ENCODE measurements at regions not wholly inside any gene's neighbourhood (a gene's known extent, or its start where the extent isn't known, plus 50 kb on each side); places are given as distances from the start of the nearest gene placed in this dataset.
A peak's percentile ranks its signal among the peaks of the same experiment; 100 is the strongest.
"Not testable (repeated sequence)": the region's sequence is repeated elsewhere in the genome, so short reads cannot be mapped to it uniquely, and the experiment has no call there.

DNA sequence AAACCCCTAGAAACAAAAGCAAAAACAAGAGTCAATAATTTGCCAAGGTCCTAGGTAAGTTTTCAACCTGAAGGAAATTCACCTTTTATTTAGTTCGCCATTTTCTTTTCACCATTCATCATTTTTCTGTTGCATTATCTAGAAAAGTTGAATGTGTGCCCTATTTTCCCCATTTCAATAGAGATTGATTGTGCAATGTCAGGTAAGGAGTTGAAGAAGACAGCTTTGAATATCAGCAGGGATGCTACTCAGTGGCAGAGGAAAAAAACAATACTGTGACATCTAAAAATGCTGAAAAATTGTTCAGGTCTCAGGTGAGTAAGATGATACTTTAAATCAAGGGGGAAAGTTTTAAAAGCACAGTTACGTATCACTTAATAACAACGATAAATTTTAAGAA lies 813.7 kb downstream of the DTWD2 start:
- no peak for DNase-seq (ENCODE audit: low spot score)

DNA sequence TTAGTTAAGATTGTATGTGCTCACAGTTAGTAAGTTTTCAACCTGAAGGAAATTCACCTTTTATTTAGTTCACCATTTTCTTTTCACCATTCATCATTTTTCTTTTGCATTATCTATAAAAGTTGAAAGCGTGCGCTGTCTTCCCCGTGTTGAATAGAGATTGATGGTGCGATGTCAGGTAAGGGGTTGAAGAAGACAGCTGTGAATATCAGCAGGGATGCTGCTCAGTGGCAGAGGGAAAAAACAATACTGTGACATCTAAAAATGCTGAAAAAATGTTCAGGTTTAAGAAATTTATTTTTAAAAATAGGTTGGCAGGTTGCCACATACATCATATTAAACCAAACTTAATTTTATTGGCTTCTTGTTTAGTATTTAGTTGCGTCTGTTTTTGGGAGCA lies 815.0 kb downstream of the DTWD2 start:
- DNase-seq (ENCODE audit: low spot score): no peak

DNA sequence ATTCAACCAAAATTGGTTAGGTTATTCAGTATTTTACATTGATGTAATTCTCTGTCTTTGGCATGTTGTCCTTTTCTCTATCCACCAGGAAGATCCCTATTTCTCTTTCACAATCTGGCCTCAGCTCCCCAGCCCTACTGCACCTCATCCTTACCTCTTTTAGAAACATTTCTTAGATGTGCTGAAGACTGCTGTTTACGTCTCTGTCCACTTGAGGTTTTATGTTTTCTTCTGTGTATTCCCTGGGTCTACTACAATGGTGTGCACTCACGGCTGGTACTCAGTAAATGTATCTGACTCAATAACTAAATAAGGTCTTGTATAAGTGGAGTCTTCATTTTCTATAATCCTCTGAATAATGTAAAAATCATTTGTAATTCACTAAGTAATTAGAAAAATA lies 822.7 kb downstream of the DTWD2 start:
- DNase-seq (ENCODE audit: low spot score): no peak

DNA sequence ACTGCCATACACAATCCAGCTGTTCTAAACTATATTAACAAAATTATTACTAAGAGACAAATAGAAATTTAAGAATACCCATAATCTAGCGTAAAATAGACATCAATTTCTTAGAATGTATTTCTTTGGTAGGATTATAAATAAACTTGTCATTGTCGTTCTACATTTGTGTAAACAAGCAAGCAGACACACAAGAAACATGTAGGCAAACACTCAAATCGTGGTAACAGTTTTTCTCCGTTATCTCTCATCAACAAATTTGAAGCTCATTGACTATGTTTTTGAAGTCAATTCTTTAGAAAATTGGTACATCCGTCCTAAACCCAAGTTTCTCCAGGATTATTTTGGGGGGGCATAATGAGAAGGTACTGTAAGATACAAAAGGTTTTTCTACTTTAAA lies 832.2 kb downstream of the DTWD2 start:
- DNase-seq (ENCODE audit: low spot score): no peak

DNA sequence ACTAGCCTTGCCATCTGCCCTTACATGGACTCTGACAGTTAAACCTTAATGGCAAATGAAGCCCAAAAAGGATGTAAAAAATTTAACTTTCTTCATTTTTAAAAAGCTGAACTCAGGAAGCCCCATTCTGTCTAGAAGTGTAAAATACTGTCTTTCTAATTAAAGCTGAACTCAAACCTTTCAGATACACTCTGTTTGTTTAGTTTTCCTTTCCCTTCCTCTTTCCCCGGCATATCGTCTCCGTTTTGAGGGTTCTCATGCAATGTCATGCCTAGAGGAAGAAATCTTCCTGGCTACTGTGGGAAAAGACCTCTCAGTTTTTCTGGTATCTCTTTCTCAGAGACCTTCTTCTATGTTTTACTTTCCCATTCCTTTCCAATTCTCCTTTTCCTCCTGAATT lies 841.5 kb downstream of the DTWD2 start:
- DNase-seq (ENCODE audit: low spot score): no peak

DNA sequence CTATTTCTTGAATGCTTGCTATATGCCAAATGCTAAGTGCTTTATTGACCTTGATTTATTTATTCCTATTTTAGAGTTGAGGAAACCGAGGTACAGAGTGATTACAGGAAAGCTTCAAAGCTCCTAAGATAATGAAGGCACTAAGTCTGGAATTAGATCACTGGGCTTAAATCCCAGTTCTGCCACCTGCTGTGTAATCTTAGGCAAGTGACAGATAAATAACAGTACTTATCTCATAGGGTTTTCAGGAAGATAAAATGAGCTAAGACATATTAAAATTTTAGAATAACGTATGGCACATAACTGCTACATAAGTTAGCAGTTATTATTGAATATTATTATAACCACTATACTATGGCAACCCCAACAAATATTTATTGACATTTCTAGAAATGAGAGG lies 843.8 kb downstream of the DTWD2 start:
- peak; percentile 20 for DNase-seq (ENCODE audit: low spot score)

DNA sequence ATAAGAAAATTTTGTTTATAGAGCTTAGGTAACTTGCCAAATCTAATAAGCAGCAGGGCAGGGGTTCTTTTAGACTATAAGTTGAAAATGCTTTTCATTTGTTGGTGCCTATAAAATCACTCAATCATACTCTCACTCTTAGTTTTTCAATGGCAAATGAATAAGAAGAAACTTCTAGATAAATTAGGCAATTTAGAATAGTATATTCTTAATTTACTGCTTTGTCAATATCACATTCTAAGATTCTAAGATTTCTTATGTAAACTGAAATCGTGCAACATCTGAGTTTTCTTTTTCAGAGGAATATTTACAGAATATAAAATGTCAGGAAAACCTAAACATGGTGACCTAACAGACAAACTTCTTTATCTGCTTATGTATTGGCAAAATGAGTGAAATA lies 849.0 kb downstream of the DTWD2 start:
- no peak for DNase-seq (ENCODE audit: low spot score)

DNA sequence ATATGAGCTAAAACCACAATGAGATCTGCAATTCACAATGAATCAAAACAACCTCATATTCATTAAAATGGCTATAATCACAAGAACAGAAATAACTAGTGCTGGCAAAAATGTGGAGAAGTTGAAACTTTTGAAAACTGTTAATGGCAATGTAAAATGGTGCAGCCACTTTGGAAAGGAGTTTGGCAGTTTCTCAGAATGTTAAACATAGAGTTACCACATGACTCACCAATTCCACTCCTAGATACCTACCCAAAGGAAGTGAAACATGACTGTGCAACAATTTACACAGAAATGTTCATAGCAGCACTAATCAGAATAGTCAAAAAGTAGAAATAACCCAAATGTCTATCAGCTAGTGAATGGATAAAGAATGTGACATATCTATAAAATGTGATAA lies 862.2 kb downstream of the DTWD2 start:
- no peak for DNase-seq (ENCODE audit: low spot score)

DNA sequence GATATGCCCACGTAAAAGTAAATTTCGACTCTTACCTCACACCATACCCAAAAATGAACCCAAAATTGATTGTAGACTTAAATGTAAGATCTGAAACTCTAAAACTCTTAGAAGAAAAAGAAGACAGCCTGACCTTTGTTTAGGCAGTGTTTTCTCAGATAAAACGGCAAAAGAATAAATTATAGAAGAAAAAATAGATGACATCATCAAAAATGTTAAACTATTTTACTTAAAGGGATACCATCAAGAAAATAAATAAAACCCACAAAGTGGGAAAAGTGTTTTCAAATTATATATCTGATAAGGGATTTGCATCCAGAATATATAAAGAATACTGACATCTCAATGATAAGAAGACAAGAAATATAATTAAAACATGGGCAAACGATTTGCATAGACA lies 862.7 kb downstream of the DTWD2 start:
- no peak for DNase-seq (ENCODE audit: low spot score)

DNA sequence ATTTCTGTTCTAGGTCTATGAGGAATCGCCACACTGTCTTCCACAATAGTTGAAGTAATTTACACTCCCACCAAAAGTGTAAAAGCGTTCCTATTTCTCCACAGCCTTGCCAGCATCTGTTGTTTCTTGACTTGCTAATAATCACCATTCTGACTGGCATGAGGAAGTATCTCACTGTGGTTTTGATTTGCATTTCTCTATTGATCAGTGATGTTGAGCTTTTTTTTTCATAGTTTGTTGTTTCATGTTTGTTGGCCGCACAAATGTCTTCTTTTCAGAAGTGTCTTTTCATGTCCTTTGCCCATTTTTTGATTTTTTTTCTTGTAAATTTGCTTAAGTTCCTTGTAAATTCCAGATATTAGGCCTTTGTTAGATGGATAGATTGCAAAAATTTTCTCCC lies 867.1 kb downstream of the DTWD2 start:
- no peak for DNase-seq (ENCODE audit: low spot score)

DNA sequence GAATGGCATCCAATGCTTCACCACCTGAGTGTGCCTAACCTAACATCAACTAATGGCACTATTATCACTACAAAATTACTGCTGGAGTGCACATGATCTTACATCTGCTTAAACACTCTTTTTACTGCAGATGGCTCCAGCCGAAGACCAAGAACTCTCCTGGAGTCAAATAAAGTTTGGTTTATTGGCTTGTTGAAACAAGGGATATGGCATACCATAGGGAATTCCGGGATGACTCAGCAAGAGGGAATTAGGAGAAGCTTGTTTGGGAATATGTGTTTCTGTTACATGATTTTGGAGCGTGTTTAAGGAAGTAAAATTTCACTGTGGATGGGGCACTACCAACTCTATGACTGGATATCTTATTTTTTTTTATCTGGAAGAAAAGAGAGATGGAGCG lies 872.6 kb downstream of the DTWD2 start:
- no peak for DNase-seq (ENCODE audit: low spot score)

DNA sequence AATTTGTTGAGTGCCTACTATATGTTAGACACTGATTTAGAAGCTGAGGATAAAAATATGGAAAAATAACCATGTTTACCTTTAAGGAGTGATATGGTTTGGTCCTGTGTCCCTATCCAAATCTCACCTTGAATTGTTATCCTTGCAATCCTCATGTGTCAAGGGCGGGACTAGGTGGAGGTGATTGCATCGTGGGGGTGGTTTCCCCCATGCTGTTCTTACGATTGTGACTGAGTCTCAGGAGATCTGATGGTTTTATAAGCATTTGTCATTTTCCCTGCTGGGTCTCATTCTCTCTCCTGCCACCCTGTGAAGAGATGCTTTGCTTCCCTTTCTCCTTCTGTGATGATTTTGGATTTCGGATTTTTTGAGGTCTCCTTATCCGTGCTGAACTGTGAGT lies 876.4 kb downstream of the DTWD2 start:
- DNase-seq (ENCODE audit: low spot score): no peak

DNA sequence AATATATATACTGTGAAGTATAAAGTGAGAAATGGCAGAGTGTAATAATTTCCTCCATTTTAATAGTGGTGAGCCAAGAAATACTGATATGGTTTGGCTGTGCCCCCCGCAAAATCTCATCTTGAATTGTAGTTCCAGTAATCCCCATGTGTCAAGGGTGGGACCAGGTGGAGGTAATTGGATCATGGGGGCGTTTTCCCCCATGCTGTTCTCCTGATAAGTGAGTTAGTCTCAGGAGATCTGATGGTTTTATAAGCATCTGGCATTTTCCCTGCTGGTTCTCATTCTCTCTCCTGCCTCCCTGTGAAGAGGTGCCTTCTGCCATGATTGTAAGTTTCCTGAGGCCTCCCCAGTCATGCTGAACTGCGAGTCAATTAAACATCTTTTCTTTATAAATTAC lies 881.1 kb downstream of the DTWD2 start:
- DNase-seq (ENCODE audit: low spot score): not testable (repeated sequence)

DNA sequence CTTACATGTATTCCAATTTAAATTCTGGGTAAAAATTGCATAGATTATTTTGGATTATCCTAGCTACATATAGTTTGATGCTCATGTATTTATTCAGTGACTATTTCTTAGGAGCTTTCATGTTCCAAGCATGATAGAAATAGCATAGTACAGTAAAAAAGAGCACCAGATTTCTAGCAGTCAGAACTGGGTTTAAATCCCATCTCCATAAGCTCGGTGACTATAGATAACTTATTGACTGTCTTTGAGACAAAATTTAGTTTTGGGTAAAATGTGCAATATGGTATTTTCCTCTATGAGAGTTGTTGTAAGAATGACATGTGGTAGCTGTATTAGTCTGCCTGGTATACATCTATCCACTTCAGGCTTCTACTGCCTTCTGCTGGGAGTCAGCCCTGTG lies 889.6 kb downstream of the DTWD2 start:
- DNase-seq (ENCODE audit: low spot score): no peak

DNA sequence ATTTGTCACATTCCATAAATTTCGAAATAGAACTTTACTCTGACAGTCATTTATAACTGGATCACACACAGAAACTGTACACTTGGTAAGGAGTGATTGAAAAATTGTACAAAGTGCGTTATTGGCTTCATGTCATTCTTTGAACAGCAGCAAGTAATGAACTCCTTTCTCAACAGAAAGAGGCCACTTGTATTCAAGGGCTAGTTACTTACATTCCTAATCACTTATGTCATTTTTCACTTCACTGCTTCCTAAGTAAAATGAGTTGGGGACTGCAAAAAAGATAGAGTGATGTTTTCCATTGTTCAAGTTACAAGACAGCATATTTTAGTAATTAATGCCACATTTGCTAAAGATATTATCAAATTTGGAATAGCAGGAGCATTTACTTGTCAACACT lies 893.2 kb downstream of the DTWD2 start:
- no peak for DNase-seq (ENCODE audit: low spot score)

DNA sequence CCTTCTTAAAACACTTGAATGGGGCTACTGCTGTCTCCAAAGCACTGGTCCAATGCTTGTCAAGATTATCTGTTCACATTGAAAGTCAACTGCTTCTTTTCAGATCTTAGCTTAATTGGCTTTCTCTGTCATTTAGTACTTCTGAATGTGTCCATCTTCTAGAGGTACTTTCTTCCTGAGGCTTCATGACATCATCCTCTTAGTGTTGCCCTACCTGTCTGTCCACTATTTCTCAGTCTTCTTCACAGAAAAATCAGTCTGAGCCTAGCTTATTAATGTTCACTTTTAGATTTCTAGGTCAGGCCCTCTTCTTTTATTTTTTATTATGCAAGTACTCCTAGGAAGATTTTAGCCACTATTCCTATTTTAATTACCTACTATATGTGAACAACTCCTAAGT lies 899.9 kb downstream of the DTWD2 start:
- DNase-seq (ENCODE audit: low spot score): no peak

DNA sequence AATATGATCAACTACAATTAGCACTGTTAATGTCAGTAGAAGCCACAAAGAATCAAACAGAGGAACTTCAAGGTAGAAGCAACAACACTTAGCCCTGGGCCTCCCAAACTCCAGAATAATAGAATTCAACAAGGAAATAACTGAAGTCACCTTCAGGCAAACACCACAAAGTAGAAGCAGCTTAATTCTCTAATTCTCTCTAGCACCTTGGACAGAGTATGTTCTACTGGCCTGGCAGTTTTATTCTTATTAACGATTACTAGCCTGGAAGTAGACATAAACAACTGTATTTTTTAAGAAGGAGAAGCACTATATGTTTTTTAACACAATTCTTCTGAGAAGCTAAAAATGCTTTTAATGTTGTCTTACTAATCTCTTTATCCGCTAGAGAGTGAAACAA lies 911.9 kb downstream of the DTWD2 start:
- DNase-seq (ENCODE audit: low spot score): no peak

DNA sequence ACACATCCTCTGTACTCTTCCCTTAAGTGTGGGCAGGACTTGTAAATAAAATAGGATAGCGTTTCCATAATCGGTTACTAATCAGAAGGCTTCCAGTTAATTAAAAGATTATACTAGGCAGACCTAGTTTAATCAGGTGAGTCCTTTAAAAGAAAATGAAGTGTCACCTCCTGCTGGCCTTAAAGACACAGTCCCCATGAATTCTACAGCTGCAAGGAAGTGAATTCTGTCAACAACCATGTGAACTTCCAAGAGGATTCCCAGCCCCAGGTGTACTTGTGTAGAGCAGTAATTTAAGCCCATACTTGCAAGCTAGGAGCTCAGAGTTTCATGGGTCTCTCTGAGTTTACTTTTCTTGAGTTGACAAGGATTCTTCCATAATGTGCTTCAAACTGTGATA lies 918.3 kb downstream of the DTWD2 start:
- DNase-seq (ENCODE audit: low spot score): peak; percentile 17

DNA sequence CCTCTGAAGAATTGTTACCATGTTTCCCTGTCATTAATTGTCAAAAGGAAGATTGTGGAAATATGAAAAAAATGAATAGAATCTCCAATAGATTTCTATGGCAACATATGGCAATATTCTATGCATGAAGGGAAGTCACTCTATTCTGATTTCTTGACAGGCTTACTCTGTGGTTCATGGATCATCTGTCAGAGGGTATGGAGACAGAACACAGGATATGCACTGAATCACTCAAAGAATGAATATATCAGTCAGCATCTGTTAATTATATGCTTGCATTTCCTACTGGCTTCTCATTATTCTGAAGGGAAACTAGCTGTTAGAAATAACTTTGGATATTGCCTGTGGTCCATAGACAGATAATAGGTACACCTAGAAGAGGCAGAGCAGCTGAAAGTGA lies 918.9 kb downstream of the DTWD2 start:
- DNase-seq (ENCODE audit: low spot score): no peak

DNA sequence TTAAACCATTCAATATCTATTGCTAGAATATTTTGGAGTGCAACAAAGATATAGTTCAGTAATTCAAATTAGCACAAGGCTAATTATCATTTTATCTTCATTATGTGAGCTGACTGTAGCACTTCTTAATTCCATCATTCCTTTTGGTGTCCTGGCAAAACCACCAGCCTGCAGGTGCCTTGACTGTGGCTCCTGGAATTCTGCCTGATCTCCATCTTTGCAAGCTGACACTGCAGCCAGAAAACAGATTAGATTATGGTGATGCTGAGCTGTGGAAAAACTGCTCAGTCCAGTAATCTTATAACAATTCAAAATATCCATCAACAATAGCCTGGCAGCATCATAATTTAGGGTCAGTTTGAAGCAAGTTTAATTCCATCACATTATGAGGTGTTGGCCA lies 919.5 kb downstream of the DTWD2 start:
- peak; percentile 27 for DNase-seq (ENCODE audit: low spot score)

DNA sequence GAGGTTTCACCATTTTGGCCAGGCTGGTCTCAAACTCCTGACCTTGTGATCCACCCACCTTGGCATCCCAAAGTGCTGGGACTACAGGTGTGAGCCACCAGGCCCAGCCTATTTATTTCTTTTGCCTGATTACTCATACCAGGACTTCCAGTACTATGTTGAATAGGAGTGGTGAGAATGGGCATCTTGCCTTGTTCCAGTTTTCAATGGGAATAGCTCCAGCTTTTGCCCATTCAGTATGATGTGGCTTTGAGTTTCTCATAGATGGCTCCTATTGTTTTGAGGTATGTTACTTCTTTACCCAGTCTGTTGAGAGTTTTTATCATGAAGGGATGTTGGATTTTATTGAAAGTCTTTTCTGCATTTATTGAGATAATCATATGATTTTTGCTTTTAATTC lies 924.5 kb downstream of the DTWD2 start:
- DNase-seq (ENCODE audit: low spot score): not testable (repeated sequence)

DNA sequence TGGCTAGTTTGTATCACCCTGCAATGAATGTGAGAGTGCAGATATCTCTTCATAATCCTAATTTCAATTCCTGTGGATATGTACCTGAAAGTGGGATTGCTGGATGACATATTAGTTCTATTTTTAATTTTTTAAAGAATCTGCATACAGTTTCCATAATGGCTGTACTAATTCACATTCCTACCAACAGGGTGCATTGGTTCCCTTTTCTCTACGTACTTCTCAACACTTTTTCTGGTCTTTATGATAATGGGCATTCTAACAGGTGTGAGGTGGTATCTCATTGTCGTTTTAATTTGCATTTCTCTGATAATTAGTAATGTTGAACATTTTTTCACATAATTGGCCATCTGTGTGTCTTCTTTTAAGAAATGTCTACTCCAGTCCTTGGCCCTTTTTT lies 927.5 kb downstream of the DTWD2 start:
- DNase-seq (ENCODE audit: low spot score): no peak

DNA sequence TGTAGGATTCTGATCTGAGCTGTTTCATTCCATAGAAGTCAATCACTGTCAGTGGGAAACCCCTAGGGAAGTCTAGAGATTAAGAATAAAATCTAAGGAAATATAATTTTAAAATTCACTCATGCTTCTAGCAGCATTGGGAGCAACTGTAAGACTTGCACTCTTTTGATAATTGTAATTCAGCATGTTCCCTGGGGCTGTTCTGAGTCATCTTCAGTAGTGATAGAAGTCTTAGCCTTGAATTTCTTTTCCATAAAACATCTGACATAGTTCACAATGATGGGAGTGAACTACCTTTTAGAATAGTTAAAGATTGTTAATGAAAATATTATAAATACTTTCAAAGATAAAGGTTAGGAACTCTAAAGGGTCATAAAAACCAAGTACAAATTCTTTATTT lies 935.8 kb downstream of the DTWD2 start:
- DNase-seq (ENCODE audit: low spot score): no peak

DNA sequence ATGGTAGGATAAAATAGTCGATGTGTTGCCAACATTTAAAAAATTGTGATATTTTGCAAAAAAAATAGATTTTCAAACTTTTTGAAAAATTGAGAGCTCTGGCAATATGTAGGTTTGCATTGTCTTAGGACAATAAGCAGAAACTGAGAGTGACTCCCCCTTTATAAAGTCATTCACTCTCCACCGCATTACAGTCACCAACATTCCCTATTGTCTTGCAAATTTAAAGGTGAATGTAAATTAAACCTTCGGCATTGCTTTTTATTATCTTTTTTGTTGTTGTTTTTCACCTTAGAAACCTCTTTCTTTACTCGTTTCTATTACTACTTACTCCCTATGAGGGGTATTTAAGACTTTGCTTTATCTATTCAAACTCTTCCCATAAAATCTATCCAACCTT lies 944.2 kb downstream of the DTWD2 start:
- no peak for DNase-seq (ENCODE audit: low spot score)

DNA sequence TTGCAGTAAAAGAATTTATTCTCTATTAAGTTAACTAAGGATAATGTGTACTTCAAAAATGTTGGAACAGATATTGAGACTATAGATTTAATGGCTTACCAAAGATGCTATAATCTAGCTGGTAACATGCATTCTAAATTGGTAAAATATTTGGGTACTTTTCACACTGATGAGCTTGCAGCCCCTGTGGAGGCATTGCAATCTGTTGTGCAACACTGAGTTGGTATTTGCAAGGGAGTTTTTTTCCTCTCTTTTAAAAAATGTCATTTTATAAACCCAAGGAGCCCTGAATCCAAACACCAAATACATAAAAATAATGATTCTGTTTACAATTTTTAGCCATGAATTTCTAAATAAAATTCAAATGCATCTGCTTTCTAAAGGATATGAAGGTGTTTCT lies 944.8 kb downstream of the DTWD2 start:
- DNase-seq (ENCODE audit: low spot score): no peak
